ENCODE measurements at regions not wholly inside any gene's neighbourhood (a gene's known extent, or its start where the extent isn't known, plus 50 kb on each side); places are given as distances from the start of the nearest gene placed in this dataset.

GRCh38 chr5:1667648-1668140 is 131.9 kb downstream of the MRPL36 start:
- TF ChIP-seq CTCF (IDR thresholded peaks at IDR 0.05; ENCODE audit: insufficient read depth, low read length, poor library complexity, severe bottlenecking) (no peak), EZH2phosphoT487 (conservative IDR thresholded peaks at IDR 0.05; ENCODE audit: low read length) (no peak)
